GM12892 (cell line): ENCODE measurements at regions not wholly inside any gene's neighbourhood (a gene's known extent, or its start where the extent isn't known, plus 50 kb on each side); places are given as distances from the start of the nearest gene placed in this dataset.

Experiments
- POLR2A ChIP-seq: IDR thresholded peaks from 2 replicates; pipeline ENCODE4 v1.6.1; 2011; ENCODE audit warnings: low read depth, low read length, control low read depth
- POLR2AphosphoS5 ChIP-seq: IDR thresholded peaks from 2 replicates; pipeline ENCODE4 v1.6.1; 2011; ENCODE audit warnings: low read depth, low read length, control low read depth
- TAF1 ChIP-seq: IDR thresholded peaks from 2 replicates; pipeline ENCODE4 v1.6.1; 2011; ENCODE audit warnings: low read depth, mild to moderate bottlenecking, control low read depth, low read length, borderline replicate concordance

GRCh38 chr21:25420831-25421230 lies 186.4 kb downstream of the MRPL39 start:
- no peak for TF ChIP-seq POLR2A
- TF ChIP-seq POLR2AphosphoS5, result 0 out of 2 replicates have a peak, but pooled peaks have one; percentile 17
- no peak for TF ChIP-seq TAF1
